ENCODE measurements at regions not wholly inside any gene's neighbourhood (a gene's known extent, or its start where the extent isn't known, plus 50 kb on each side); places are given as distances from the start of the nearest gene placed in this dataset.
A peak's percentile ranks its signal among the peaks of the same experiment; 100 is the strongest.

GRCh38 chr12:67434671-67435370 lies 165.7 kb downstream of the CAND1 start:
- peak overlapping the region; percentile 20; the same call in 1 of the 2 replicates for H3K4me3 ChIP-seq (ENCODE audit: low read depth, low read length)
- TF ChIP-seq, protein P1, sequence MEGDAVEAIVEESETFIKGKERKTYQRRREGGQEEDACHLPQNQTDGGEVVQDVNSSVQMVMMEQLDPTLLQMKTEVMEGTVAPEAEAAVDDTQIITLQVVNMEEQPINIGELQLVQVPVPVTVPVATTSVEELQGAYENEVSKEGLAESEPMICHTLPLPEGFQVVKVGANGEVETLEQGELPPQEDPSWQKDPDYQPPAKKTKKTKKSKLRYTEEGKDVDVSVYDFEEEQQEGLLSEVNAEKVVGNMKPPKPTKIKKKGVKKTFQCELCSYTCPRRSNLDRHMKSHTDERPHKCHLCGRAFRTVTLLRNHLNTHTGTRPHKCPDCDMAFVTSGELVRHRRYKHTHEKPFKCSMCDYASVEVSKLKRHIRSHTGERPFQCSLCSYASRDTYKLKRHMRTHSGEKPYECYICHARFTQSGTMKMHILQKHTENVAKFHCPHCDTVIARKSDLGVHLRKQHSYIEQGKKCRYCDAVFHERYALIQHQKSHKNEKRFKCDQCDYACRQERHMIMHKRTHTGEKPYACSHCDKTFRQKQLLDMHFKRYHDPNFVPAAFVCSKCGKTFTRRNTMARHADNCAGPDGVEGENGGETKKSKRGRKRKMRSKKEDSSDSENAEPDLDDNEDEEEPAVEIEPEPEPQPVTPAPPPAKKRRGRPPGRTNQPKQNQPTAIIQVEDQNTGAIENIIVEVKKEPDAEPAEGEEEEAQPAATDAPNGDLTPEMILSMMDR (IDR thresholded peaks at IDR 0.05; ENCODE audit: low read depth, low read length) = no peak

DNA sequence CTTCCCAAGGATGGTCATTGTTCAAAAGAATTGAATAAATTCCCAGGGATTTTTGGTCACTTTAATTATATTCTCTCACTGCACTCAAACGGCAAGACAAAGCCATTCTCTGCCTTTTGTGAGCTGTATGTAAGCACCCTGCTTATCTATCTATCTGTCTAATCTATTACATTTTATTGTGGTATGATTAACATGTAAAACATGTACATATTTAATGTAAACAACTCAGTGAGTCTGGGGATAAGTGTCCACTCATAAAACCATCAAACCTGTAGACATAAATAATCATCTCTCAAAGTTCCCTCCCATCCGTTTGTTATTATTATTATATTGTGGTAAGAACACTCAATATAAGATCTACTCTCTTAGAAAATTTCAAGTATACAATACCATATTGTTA lies 167.1 kb downstream of the CAND1 start:
- no peak overlapping the region for H3K4me3 ChIP-seq (ENCODE audit: low read depth, low read length)
- TF ChIP-seq, protein P1 (IDR thresholded peaks at IDR 0.05; ENCODE audit: low read depth, low read length) = no peak

DNA sequence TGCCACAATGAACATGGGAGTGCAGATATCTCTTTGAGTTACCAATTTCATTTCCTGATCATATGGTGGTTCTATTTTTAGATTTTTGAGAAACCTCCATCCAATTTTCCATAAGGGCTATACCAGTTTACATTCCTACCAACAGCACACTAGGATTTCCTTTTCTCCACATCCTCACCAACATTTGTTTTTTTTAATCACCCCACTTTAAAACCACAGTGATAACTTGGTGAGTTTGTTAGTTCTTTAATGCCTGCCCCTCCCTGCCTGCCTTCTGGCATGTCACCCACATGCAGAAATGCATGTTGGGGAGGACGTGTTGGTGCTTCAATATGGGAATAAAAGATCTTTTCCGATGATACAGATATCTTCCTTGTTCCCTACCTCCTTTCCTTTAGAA lies 167.9 kb downstream of the CAND1 start:
- no peak overlapping the region for H3K4me3 ChIP-seq (ENCODE audit: low read depth, low read length)
- TF ChIP-seq, protein P1 (IDR thresholded peaks at IDR 0.05; ENCODE audit: low read depth, low read length) = no peak

DNA sequence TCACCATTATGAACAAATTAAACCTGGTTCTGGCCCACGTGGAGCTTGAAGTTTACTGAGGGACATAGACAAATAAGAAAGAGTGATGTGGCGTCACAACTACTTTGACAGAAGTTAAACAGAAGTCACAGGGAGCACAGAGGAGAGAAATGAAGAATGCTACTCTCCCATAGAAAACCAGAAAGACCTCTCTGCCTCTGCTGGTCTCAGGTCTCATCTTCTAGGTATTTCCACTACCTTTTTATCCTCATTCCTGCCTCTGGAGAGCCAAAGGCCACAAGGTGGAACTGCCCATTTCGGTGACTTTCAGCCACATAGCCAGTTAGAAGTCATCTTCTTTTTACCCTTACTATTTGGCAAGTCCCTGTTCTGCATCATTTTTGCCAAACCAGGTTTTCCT lies 170.5 kb downstream of the CAND1 start:
- TF ChIP-seq, protein P1 (IDR thresholded peaks at IDR 0.05; ENCODE audit: low read depth, low read length) = no peak
- H3K4me3 ChIP-seq (ENCODE audit: low read depth, low read length) = no peak overlapping the region

- H3K4me3 ChIP-seq (ENCODE audit: low read depth, low read length) = no peak overlapping the region
- TF ChIP-seq, protein P1 (IDR thresholded peaks at IDR 0.05; ENCODE audit: low read depth, low read length) = peak; percentile 80
Measured at GRCh38 chr12:67441736-67442346, 172.7 kb downstream of the CAND1 start.

DNA sequence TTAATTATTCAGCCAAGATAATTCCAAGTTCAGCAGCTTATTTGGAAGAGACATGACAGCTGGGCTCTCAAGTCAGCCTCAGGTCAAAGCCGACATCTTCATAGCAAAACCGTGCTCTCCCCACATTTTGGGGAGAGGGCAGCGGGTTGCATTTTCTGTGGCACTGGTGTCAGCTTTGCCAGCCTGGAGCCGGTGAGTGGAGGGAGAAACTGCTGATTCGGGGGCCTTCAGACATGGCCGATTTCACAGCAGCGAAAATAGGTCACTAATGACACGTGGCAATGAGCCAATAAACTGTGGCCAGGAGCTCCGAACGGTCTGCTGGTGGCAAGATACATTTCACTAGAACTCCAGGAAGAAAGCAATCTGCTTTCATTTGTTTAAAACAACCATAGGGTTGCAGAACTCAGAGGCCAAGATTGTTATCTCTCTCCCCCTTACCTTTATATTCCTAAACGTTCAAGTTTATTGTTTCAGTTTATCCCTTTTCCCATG lies 173.2 kb downstream of the CAND1 start:
- H3K4me3 ChIP-seq (ENCODE audit: low read depth, low read length) = no peak overlapping the region
- TF ChIP-seq, protein P1 (IDR thresholded peaks at IDR 0.05; ENCODE audit: low read depth, low read length) = no peak

DNA sequence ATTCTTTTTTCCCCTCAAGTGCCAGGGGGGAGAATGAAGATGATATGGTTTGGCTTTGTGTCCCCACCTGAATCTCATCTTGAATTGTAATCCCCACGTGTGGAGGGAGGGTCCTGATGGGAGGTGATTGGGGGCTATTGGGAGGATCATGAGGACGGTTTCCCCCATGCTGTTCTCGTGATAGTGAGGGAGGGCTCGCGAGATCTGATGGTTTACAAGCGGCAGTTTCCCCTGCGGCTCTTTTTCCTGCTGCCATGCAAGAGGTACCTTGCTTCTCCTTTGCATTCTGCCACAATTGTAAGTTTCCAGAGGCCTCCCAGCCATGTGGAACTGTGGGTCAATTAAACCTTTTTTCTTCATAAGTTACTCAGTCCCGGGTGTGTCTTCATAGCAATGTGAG lies 173.7 kb downstream of the CAND1 start:
- no peak overlapping the region for H3K4me3 ChIP-seq (ENCODE audit: low read depth, low read length)
- TF ChIP-seq, protein P1 (IDR thresholded peaks at IDR 0.05; ENCODE audit: low read depth, low read length) = no peak
